ENCODE measurements at regions not wholly inside any gene's neighbourhood (a gene's known extent, or its start where the extent isn't known, plus 50 kb on each side); places are given as distances from the start of the nearest gene placed in this dataset.

DNA sequence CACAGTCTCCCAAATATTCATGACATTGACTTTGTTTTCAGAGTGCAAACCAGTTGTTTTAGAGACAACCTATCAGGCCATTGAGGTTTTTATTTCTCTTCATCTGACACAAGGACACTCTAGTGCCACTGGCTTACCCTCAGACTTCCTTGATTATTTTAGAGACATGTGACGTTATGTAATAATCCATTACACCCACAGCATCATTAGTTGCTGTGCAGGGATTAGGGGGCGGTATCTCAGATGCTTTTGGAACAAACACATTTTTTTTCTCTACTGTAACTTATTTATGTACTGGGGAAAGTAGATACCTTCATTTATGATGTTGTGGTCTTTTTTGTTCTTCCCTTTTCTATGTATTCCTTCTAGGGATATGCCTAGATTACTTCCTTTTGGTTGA, 2293.1 kb downstream of the PCDH7 start:
- H2BK20ac ChIP-seq (ENCODE audit: low read length) = no peak overlapping the region
- H4K8ac ChIP-seq (ENCODE audit: extremely low read depth, insufficient read depth, low read length) = no peak overlapping the region
- no peaks in the 10 kb centered on the region for H3K27me3 ChIP-seq (replicated peaks in 1 of 4; ENCODE audit: control insufficient read depth in 3 of 4, extremely low read depth in 1 of 4, insufficient read depth in 3 of 4, low read length in 3 of 4)
- CTCF ChIA-PET (ENCODE audit: partially characterized antibody) = no interaction called here
- TF ChIP-seq RFX5 (IDR thresholded peaks at IDR 0.05; ENCODE audit: borderline replicate concordance, low read depth, low read length) = peak; percentile 73
- no peak for TF ChIP-seq BRCA1 (IDR thresholded peaks at IDR 0.05; ENCODE audit: low read depth, low read length)
- no peak overlapping the region for H3K4me2 ChIP-seq (ENCODE audit: insufficient read depth in 1 of 2, low read depth in 2 of 2, low read length in 2 of 2)
- H3K36me3 ChIP-seq (ENCODE audit: control insufficient read depth in 2 of 4, insufficient read depth in 4 of 4, low read length in 3 of 4) = no peaks in the 10 kb centered on the region
- DNase-seq (ENCODE audit: low read depth in 1 of 2, low spot score in 2 of 2) (no peak), FAIRE-seq (no peak)
- no peak overlapping the region for H4K91ac ChIP-seq (replicated peaks; ENCODE audit: insufficient read length, low read length)
- WGBS, 2 experiments (ENCODE audit: extremely low coverage in 1 of 2, insufficient coverage in 1 of 2, insufficient read length in 1 of 2, insufficient replicate concordance in 2 of 2, low coverage in 1 of 2, low lambda C conversion rate in 2 of 2, missing lambda C conversion rate in 1 of 2) = 94% methylated on average over 2 of the region's 2 CpGs; no CpG with 5 or more reads in 1 of the 2 experiments
- peak overlapping the region; percentile 94 for H2AFZ ChIP-seq (ENCODE audit: low read length)
- no peak overlapping the region for H2BK15ac ChIP-seq (ENCODE audit: low read length)
- no peaks in the 10 kb centered on the region for H4K20me1 ChIP-seq (replicated peaks in 1 of 2; ENCODE audit: control insufficient read depth in 1 of 2, insufficient read depth in 2 of 2, low read length in 2 of 2)
- H3K79me2 ChIP-seq (ENCODE audit: control insufficient read depth in 1 of 2, insufficient read depth in 2 of 2, low read length in 2 of 2) = no peaks in the 10 kb centered on the region
- H2BK5ac ChIP-seq (ENCODE audit: low read depth, low read length) = no peak overlapping the region
- no peak overlapping the region for H3K4ac ChIP-seq (replicated peaks; ENCODE audit: insufficient read length, low read depth, low read length)
- H3K23ac ChIP-seq (ENCODE audit: insufficient read length) = no peak overlapping the region
- no peak overlapping the region for H3K27ac ChIP-seq (ENCODE audit: low read depth, low read length)
- no peaks in the 10 kb centered on the region; a peak in 1 of 7 replicates for H3K4me1 ChIP-seq (replicated peaks in 1 of 4; ENCODE audit: control insufficient read depth in 3 of 4, insufficient read depth in 4 of 4, low read length in 3 of 4)
- H4K5ac ChIP-seq (ENCODE audit: insufficient read length, low read depth, low read length) = no peak overlapping the region
- H2BK12ac ChIP-seq (ENCODE audit: low read depth, low read length) = no peak overlapping the region
- H3K4me3 ChIP-seq (ENCODE audit: extremely low read depth in 1 of 4, insufficient read depth in 2 of 4, low read depth in 3 of 4, low read length in 4 of 4) = no peak overlapping the region
- no peak overlapping the region for H2AK5ac ChIP-seq (ENCODE audit: low read depth, low read length)
- H3K9ac ChIP-seq (replicated peaks in 1 of 4; ENCODE audit: extremely low read depth in 1 of 4, low read depth in 3 of 4, low read length in 3 of 4) = no peak overlapping the region
- no peaks in the 10 kb centered on the region; the same call in 1 of the 2 replicates for H3K23me2 ChIP-seq (ENCODE audit: low read depth, low read length)
- H3K79me1 ChIP-seq (ENCODE audit: low read depth, low read length) = no peaks in the 10 kb centered on the region
- H2BK120ac ChIP-seq (replicated peaks; ENCODE audit: low read depth, low read length) = no peak overlapping the region
- no peak overlapping the region for H3K14ac ChIP-seq (ENCODE audit: insufficient read length)
- POLR2A ChIA-PET (ENCODE audit: partially characterized antibody) = no interaction called here
- H3K18ac ChIP-seq (ENCODE audit: extremely low read depth, low read length) = no peak overlapping the region
- H3K9me3 ChIP-seq (ENCODE audit: insufficient read depth in 2 of 2, low read depth in 1 of 2, low read length in 1 of 2) = no peaks in the 10 kb centered on the region
- H3K56ac ChIP-seq (replicated peaks; ENCODE audit: insufficient read length, low read depth, low read length) = no peak overlapping the region
